ENCODE measurements at regions not wholly inside any gene's neighbourhood (a gene's known extent, or its start where the extent isn't known, plus 50 kb on each side); places are given as distances from the start of the nearest gene placed in this dataset.

- Mint-ChIP-seq H3K4me1 (no peaks in the 10 kb centered on the region), H3K36me3 (no peaks in the 10 kb centered on the region), H3K9me3 (no peaks in the 10 kb centered on the region), H3K27me3 (peaks cover 5% of the 10 kb centered on the region), H3K4me3 (no peak overlapping the region), H3K27ac (no peak overlapping the region)
- no peak for DNase-seq
- CTCF ChIA-PET = no interaction called here
These were observed 122.7 kb upstream of the ADCY1 start for GRCh38 chr7:45451342-45452035.

GRCh38 chr7:45454771-45455170, 119.4 kb upstream of the ADCY1 start:
- no peak for DNase-seq
- no peak overlapping the region for H3K4me3 Mint-ChIP-seq
- CTCF ChIA-PET = no interaction called here
- no peaks in the 10 kb centered on the region for H3K9me3 Mint-ChIP-seq
- peaks cover 10% of the 10 kb centered on the region for H3K27me3 Mint-ChIP-seq
- no peaks in the 10 kb centered on the region for H3K36me3 Mint-ChIP-seq
- H3K4me1 Mint-ChIP-seq = no peaks in the 10 kb centered on the region
- H3K27ac Mint-ChIP-seq = no peak overlapping the region

- peaks cover 10% of the 10 kb centered on the region for H3K27me3 Mint-ChIP-seq
- no peak overlapping the region for H3K27ac Mint-ChIP-seq
- no peaks in the 10 kb centered on the region for H3K9me3 Mint-ChIP-seq
- H3K4me3 Mint-ChIP-seq = no peak overlapping the region
- CTCF ChIA-PET = no interaction called here
- no peaks in the 10 kb centered on the region for H3K4me1 Mint-ChIP-seq
- H3K36me3 Mint-ChIP-seq = no peaks in the 10 kb centered on the region
- DNase-seq = no peak
These were observed 118.5 kb upstream of the ADCY1 start for GRCh38 chr7:45455662-45456061.

DNA sequence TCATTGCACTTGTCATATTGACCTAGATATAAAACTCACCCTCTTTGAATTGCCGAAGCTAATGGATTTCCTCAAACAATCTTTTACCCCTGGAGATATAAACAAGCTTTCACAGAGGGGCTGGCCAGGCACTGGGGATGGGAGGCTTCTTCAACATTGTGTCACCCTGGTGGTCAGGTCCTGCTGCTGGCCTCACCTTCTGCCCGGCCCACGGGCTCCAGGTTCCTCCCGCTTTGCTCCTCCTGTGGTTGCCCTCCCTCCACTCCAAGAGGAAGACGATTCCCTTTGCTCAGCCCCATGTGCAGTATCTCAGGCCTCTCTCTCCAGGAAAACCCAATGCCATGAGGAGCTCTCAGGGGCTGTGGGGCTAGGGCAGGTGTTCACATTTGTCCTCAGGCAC, 118.1 kb upstream of the ADCY1 start:
- H3K27ac Mint-ChIP-seq = no peak overlapping the region
- H3K4me3 Mint-ChIP-seq = no peak overlapping the region
- peaks cover 10% of the 10 kb centered on the region for H3K27me3 Mint-ChIP-seq
- DNase-seq = no peak
- CTCF ChIA-PET = no interaction called here
- H3K36me3 Mint-ChIP-seq = no peaks in the 10 kb centered on the region
- H3K9me3 Mint-ChIP-seq = no peaks in the 10 kb centered on the region
- H3K4me1 Mint-ChIP-seq = no peaks in the 10 kb centered on the region

- CTCF ChIA-PET = no interaction called here
- Mint-ChIP-seq H3K27me3 (peaks cover 10% of the 10 kb centered on the region), H3K27ac (no peak overlapping the region), H3K4me3 (no peak overlapping the region), H3K4me1 (no peaks in the 10 kb centered on the region), H3K9me3 (no peaks in the 10 kb centered on the region), H3K36me3 (no peaks in the 10 kb centered on the region)
- DNase-seq = no peak
These were observed 117.2 kb upstream of the ADCY1 start for GRCh38 chr7:45456747-45457524.

GRCh38 chr7:45457591-45457990, 116.6 kb upstream of the ADCY1 start:
- Mint-ChIP-seq H3K4me3 (no peak overlapping the region), H3K27ac (no peak overlapping the region), H3K27me3 (peaks cover 10% of the 10 kb centered on the region), H3K36me3 (no peaks in the 10 kb centered on the region), H3K4me1 (no peaks in the 10 kb centered on the region), H3K9me3 (peaks cover 2% of the 10 kb centered on the region)
- CTCF ChIA-PET = no interaction called here
- no peak for DNase-seq

DNA sequence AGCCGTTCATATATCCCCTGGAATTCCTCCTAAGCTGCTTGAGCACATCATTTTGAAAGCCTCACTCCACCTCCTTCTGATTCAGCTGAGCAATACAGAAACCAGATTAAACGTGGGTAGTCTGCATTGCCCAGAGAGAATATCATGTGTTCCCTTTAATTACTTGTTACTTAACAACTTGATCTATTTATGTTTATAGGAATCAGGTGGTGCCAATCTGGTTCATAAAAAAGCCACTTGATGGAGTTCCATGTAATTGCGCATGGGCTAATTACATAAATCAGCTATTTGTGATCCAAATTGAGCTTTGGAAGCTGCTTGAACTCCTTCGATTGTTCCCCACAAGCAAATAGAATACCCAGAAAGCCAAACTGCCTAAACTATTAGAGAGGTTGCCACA, 114.7 kb upstream of the ADCY1 start:
- Mint-ChIP-seq H3K27ac (no peak overlapping the region), H3K4me3 (no peak overlapping the region), H3K36me3 (no peaks in the 10 kb centered on the region), H3K27me3 (peaks cover 5% of the 10 kb centered on the region), H3K9me3 (peaks cover 5% of the 10 kb centered on the region), H3K4me1 (no peaks in the 10 kb centered on the region)
- no peak for DNase-seq
- CTCF ChIA-PET = no interaction called here

DNA sequence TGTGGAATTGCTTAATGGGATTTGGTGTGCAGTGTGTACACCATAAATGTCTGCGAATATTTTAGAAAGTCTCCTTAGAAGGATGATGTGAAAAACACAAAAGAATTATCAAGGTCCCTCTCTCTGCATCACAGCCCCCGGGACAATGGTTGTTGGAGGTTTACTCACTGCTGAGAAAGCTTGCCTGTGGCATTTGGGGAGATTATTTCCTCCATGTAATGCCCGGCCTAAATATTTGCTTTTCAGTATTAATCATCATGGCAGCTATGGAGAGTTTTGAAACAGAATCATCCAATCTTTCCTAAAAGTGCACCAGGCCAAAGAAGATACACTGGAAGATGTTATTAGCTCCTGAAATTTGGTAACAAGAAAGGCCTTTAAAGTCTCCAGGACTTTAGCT, 113.8 kb upstream of the ADCY1 start:
- Mint-ChIP-seq H3K36me3 (no peaks in the 10 kb centered on the region), H3K27ac (no peak overlapping the region), H3K27me3 (peaks cover 5% of the 10 kb centered on the region), H3K4me1 (no peaks in the 10 kb centered on the region), H3K9me3 (peaks cover 5% of the 10 kb centered on the region), H3K4me3 (no peak overlapping the region)
- no peak for DNase-seq
- CTCF ChIA-PET = no interaction called here

- CTCF ChIA-PET = no interaction called here
These were observed 113.1 kb upstream of the ADCY1 start for GRCh38 chr7:45461026-45461425.

DNA sequence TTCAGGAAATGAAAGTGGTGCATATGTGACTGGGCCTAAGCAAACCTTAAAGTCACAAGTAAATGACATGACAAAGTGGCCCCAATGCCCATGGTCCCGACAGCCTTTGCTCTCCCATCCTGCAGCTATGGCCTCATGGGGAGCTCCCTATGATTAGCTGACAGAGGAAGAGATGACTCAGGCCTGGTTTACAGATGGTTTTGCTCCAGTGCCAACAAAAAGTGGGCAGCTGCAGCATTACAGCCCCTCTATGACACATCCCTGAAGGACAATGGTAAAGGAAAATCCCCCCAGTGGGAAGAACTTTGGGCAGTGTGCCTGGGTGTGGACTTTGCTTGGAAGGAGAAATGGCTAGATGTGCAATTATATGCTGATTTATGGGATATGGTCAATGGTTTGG, 105.1 kb upstream of the ADCY1 start:
- no peak for DNase-seq
- Mint-ChIP-seq H3K27ac (no peak overlapping the region), H3K9me3 (no peaks in the 10 kb centered on the region), H3K27me3 (peaks cover 5% of the 10 kb centered on the region), H3K4me1 (no peaks in the 10 kb centered on the region), H3K4me3 (no peak overlapping the region), H3K36me3 (no peaks in the 10 kb centered on the region)
- CTCF ChIA-PET = no interaction called here

More at GRCh38 chr7:45461026-45461425, 113.1 kb upstream of the ADCY1 start:
- Mint-ChIP-seq H3K27ac (no peak overlapping the region), H3K4me1 (no peaks in the 10 kb centered on the region), H3K36me3 (no peaks in the 10 kb centered on the region), H3K4me3 (no peak overlapping the region), H3K27me3 (peaks cover 5% of the 10 kb centered on the region), H3K9me3 (peaks cover 5% of the 10 kb centered on the region)
- DNase-seq = no peak

- Mint-ChIP-seq H3K4me3 (no peak overlapping the region), H3K9me3 (no peaks in the 10 kb centered on the region), H3K4me1 (no peaks in the 10 kb centered on the region), H3K27me3 (peaks cover 5% of the 10 kb centered on the region), H3K27ac (no peak overlapping the region), H3K36me3 (no peaks in the 10 kb centered on the region)
- DNase-seq = no peak
- CTCF ChIA-PET = no interaction called here
These were observed 104.1 kb upstream of the ADCY1 start for GRCh38 chr7:45470031-45470430.

DNA sequence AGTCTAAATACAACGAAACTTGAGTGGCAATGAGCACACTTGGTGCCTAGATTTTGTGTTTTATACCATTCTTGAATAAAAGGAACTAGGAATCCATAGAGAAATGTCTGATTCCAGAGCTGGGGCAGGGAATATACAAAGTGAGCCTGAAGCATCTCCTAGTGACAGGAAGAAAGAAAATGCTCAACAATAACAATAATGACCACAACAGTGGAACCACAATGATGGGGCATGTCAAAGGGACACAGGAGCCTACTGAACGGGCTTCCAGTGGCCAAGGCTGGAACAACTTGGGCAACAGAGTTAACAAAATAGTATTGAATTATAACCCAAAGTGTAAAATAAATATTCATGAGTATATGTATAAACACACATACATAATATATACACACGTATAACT, 94.4 kb upstream of the ADCY1 start:
- H3K36me3 Mint-ChIP-seq = no peaks in the 10 kb centered on the region
- no peak overlapping the region for H3K27ac Mint-ChIP-seq
- no peak for DNase-seq
- H3K4me3 Mint-ChIP-seq = no peak overlapping the region
- no peaks in the 10 kb centered on the region for H3K4me1 Mint-ChIP-seq
- CTCF ChIA-PET = no interaction called here
- no peaks in the 10 kb centered on the region for H3K27me3 Mint-ChIP-seq
- no peaks in the 10 kb centered on the region for H3K9me3 Mint-ChIP-seq

GRCh38 chr7:45482451-45482850, 91.7 kb upstream of the ADCY1 start:
- Mint-ChIP-seq H3K4me3 (no peak overlapping the region), H3K27me3 (no peaks in the 10 kb centered on the region), H3K4me1 (no peaks in the 10 kb centered on the region), H3K27ac (no peak overlapping the region), H3K36me3 (no peaks in the 10 kb centered on the region), H3K9me3 (no peaks in the 10 kb centered on the region)
- no peak for DNase-seq
- CTCF ChIA-PET = no interaction called here

DNA sequence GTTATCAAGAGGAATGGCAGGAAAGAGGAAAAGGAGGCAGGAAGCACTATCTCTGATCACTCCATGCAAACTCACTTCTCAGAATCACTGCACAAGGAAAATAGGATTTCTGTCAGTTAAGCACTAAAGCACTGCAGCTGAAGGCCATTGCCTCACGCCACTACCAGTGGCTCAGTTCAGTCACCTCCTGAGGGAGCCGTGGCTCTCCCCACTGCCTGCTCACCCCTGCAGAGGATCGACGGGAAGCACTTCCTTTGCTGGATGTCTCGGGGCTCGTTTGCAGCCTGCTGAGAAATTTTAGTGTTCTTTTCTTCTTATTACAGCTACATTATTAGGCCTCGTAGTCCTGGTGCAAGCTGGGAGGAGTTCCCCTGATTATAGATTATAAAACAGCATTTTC, 90.1 kb upstream of the ADCY1 start:
- no peak overlapping the region for H3K27ac Mint-ChIP-seq
- no peaks in the 10 kb centered on the region for H3K27me3 Mint-ChIP-seq

GRCh38 chr7:45486575-45486974, 87.6 kb upstream of the ADCY1 start:
- CTCF ChIA-PET = no interaction called here
- no peaks in the 10 kb centered on the region for H3K27me3 Mint-ChIP-seq
- no peak for DNase-seq
- H3K27ac Mint-ChIP-seq = no peak overlapping the region
- no peaks in the 10 kb centered on the region for H3K9me3 Mint-ChIP-seq
- no peaks in the 10 kb centered on the region for H3K36me3 Mint-ChIP-seq
- H3K4me1 Mint-ChIP-seq = no peaks in the 10 kb centered on the region
- H3K4me3 Mint-ChIP-seq = no peak overlapping the region

More for the DNA sequence above, 90.1 kb upstream of the ADCY1 start:
- no peak for DNase-seq
- H3K9me3 Mint-ChIP-seq = no peaks in the 10 kb centered on the region
- CTCF ChIA-PET = no interaction called here
- H3K4me3 Mint-ChIP-seq = no peak overlapping the region
- H3K4me1 Mint-ChIP-seq = no peaks in the 10 kb centered on the region
- H3K36me3 Mint-ChIP-seq = no peaks in the 10 kb centered on the region
